Adrenal gland (tissue), 5 donors: ENCODE measurements at regions not wholly inside any gene's neighbourhood (a gene's known extent, or its start where the extent isn't known, plus 50 kb on each side); places are given as distances from the start of the nearest gene placed in this dataset.

Source experiments
- CTCF ChIP-seq, 6 experiments: fragments of 450-650 bp in 4 of 6; fragments of 200-600 bp in 2 of 6; sonication (generic) in 1 of 6; IDR thresholded peaks; 1 replicate in 5 of 6; 2 replicates in 1 of 6; pipeline versions ENCODE4 v1.5.1 to v1.8.0; 2016 to 2021; ENCODE audit warnings: antibody characterized with exemption in 6 of 6, mild to moderate bottlenecking in 2 of 6, moderate library complexity in 1 of 6
- POLR2A ChIP-seq, 2 donors: fragments of 450-650 bp; IDR thresholded peaks; one replicate each; pipeline ENCODE4 v1.6.1; 2017; ENCODE audit warnings: antibody characterized with exemption in 2 of 2, mild to moderate bottlenecking in 2 of 2, moderate library complexity in 1 of 2
- donor health status: DM: no; HTN: no; CAD: no.

GRCh38 chr5:115374057-115374775 is 77.8 kb upstream of the CCDC112 start:
- TF ChIP-seq CTCF (IDR thresholded peaks at IDR 0.05), result no peak
- no peak for TF ChIP-seq POLR2A (IDR thresholded peaks at IDR 0.05)
